Ishikawa (cell line): ENCODE measurements at regions not wholly inside any gene's neighbourhood (a gene's known extent, or its start where the extent isn't known, plus 50 kb on each side); places are given as distances from the start of the nearest gene placed in this dataset.

ENCODE experiments used
- CEBPB ChIP-seq: IDR thresholded peaks from 2 replicates; pipeline ENCODE4 v1.6.1; 2012
- CREB1 ChIP-seq: IDR thresholded peaks from 2 replicates; pipeline ENCODE4 v1.6.1; 2012; ENCODE audit warnings: low read depth
- EGR1 ChIP-seq: IDR thresholded peaks from 2 replicates; pipeline ENCODE4 v1.6.1; 2012
- EP300 ChIP-seq: IDR thresholded peaks from 2 replicates; pipeline ENCODE4 v1.6.1; 2012; ENCODE audit warnings: borderline replicate concordance
- FOXM1 ChIP-seq: IDR thresholded peaks from 2 replicates; pipeline ENCODE4 v1.6.1; 2012; ENCODE audit warnings: low read depth, borderline replicate concordance
- MAX ChIP-seq: IDR thresholded peaks from 2 replicates; pipeline ENCODE4 v1.6.1; 2012
- NFIC ChIP-seq: IDR thresholded peaks from 2 replicates; pipeline ENCODE4 v1.6.1; 2012
- RAD21 ChIP-seq: IDR thresholded peaks from 2 replicates; pipeline ENCODE4 v1.6.1; 2012; ENCODE audit warnings: low read depth
- TAF1 ChIP-seq: IDR thresholded peaks from 2 replicates; pipeline ENCODE4 v1.6.1; 2012; ENCODE audit warnings: low read depth, mild to moderate bottlenecking
- TCF12 ChIP-seq: IDR thresholded peaks from 2 replicates; pipeline ENCODE4 v1.6.1; 2012; ENCODE audit warnings: low read depth
- TEAD4 ChIP-seq: IDR thresholded peaks from 2 replicates; pipeline ENCODE4 v1.6.1; 2012
- USF1 ChIP-seq: IDR thresholded peaks from 2 replicates; pipeline ENCODE4 v1.6.1; 2012
- YY1 ChIP-seq: IDR thresholded peaks from 2 replicates; pipeline ENCODE4 v1.6.1; 2012; ENCODE audit warnings: low read depth
- ZBTB7A ChIP-seq: IDR thresholded peaks from 2 replicates; pipeline ENCODE4 v1.6.1; 2012; ENCODE audit warnings: low read depth
- TF ChIP-seq, protein P1 (sequence below): IDR thresholded peaks from 2 replicates; pipeline ENCODE4 v1.6.1; 2012; ENCODE audit warnings: low read depth, mild to moderate bottlenecking

GRCh38 chr4:141473952-141474351 is 162.4 kb upstream of the IL15 start:
- no peak for TF ChIP-seq YY1
- no peak for TF ChIP-seq RAD21
- TF ChIP-seq CEBPB = no peak
- no peak for TF ChIP-seq NFIC
- TF ChIP-seq ZBTB7A = no peak
- TF ChIP-seq CREB1 = no peak
- no peak for TF ChIP-seq USF1
- TF ChIP-seq FOXM1 = no peak
- no peak for TF ChIP-seq EP300
- TF ChIP-seq MAX = no peak
- TF ChIP-seq TCF12 = no peak
- TF ChIP-seq TEAD4 = no peak
- no peak for TF ChIP-seq EGR1

DNA sequence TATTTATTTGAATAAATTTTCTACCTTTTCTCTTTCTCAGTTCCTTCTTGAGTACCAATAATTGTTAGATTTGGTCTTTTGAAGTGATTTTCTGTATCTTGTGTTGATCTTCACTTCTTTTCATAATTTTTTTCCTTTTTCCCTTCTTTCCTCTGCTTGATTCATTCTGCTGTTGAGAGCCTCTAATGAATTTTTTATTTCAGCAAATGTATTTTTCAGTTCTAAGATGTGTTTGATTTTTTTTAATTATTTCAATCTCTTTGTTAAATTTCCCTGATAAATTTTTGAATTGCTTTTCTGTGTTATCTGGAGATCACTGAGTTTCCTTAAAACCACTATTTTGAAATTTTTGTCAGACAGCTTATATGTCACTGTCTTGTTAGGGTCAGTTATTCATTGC is 155.4 kb upstream of the IL15 start:
- TF ChIP-seq ZBTB7A (no peak), FOXM1 (no peak), CEBPB (no peak), USF1 (no peak), TAF1 (no peak), CREB1 (no peak), RAD21 (no peak)
- TF ChIP-seq, protein P1, sequence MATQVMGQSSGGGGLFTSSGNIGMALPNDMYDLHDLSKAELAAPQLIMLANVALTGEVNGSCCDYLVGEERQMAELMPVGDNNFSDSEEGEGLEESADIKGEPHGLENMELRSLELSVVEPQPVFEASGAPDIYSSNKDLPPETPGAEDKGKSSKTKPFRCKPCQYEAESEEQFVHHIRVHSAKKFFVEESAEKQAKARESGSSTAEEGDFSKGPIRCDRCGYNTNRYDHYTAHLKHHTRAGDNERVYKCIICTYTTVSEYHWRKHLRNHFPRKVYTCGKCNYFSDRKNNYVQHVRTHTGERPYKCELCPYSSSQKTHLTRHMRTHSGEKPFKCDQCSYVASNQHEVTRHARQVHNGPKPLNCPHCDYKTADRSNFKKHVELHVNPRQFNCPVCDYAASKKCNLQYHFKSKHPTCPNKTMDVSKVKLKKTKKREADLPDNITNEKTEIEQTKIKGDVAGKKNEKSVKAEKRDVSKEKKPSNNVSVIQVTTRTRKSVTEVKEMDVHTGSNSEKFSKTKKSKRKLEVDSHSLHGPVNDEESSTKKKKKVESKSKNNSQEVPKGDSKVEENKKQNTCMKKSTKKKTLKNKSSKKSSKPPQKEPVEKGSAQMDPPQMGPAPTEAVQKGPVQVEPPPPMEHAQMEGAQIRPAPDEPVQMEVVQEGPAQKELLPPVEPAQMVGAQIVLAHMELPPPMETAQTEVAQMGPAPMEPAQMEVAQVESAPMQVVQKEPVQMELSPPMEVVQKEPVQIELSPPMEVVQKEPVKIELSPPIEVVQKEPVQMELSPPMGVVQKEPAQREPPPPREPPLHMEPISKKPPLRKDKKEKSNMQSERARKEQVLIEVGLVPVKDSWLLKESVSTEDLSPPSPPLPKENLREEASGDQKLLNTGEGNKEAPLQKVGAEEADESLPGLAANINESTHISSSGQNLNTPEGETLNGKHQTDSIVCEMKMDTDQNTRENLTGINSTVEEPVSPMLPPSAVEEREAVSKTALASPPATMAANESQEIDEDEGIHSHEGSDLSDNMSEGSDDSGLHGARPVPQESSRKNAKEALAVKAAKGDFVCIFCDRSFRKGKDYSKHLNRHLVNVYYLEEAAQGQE = no peak

GRCh38 chr4:141486375-141486997 is 149.9 kb upstream of the IL15 start:
- TF ChIP-seq TCF12 (no peak), RAD21 (no peak), USF1 (no peak), TAF1 (no peak), MAX (no peak), CEBPB (no peak), YY1 (no peak), TEAD4 (no peak), CREB1 (no peak), NFIC (no peak)

GRCh38 chr4:141497627-141498026 is 138.8 kb upstream of the IL15 start:
- TF ChIP-seq USF1 (no peak), TCF12 (no peak), NFIC (no peak), TEAD4 (no peak), EGR1 (no peak), TAF1 (no peak), MAX (no peak), CEBPB (no peak), EP300 (no peak), CREB1 (no peak), FOXM1 (no peak)
- TF ChIP-seq, protein P1 = no peak

DNA sequence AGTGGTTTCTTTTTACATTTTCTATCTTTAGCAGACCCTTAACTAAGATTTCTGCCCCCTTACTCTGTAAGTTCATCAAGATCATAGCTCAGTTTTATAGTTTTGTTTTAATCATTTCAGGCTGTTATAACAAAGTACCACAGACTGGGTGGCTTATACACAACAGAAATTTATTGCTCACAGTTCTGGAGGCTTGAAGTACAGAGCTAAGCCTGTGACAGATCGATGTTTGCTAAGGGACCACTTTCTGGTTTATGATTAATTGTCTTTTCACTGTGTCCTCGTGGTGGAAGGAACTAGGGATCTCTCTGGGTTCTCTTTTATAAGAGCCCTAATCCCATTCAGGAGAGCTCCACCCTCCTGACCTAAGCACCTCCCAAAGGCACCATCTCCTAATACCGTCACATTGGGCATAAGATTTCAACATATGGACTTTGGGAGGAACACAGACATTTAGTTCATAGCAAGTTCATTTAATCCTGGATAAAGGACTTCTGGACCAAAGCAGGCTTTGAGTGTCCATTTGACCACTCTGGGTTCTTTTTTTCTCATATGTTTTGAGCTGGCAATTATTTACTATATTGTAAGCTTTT is 137.0 kb upstream of the IL15 start:
- no peak for TF ChIP-seq FOXM1
- no peak for TF ChIP-seq EP300
- TF ChIP-seq, protein P1 = no peak
